Tibial nerve (tissue), 4 donors: ENCODE measurements at regions not wholly inside any gene's neighbourhood (a gene's known extent, or its start where the extent isn't known, plus 50 kb on each side); places are given as distances from the start of the nearest gene placed in this dataset.

Experiments
- DNase-seq, 2 donors: peaks; one replicate each; pipeline ENCODE4 v3.0.0-alpha.2; 2019; ENCODE audit warnings: low spot score in 2 of 2
- H3K27ac ChIP-seq, 4 donors: fragments of 200-600 bp; sonication (generic) in 3 of 4; one replicate each; pipeline ENCODE4 v1.5.1; 2017 to 2019; ENCODE audit warnings: mild to moderate bottlenecking in 1 of 4
- H3K27me3 ChIP-seq, 2 donors: fragments of 200-600 bp; sonication (generic) in 1 of 2; one replicate each; pipeline versions ENCODE4 v1.5.1 to v1.6.0; 2017 to 2019
- H3K36me3 ChIP-seq, 3 donors: fragments of 200-600 bp; sonication (generic); one replicate each; pipeline ENCODE4 v1.5.1; 2018 to 2019
- H3K4me1 ChIP-seq, 4 donors: fragments of 200-600 bp; sonication (generic) in 3 of 4; one replicate each; pipeline ENCODE4 v1.5.1; 2017 to 2019
- H3K4me3 ChIP-seq, 4 donors: fragments of 200-600 bp; sonication (generic) in 3 of 4; one replicate each; pipeline ENCODE4 v1.5.1; 2017 to 2019; ENCODE audit warnings: mild to moderate bottlenecking in 1 of 4, moderate library complexity in 1 of 4
- H3K9me3 ChIP-seq, 4 donors: fragments of 200-600 bp; sonication (generic) in 3 of 4; one replicate each; pipeline ENCODE4 v1.5.1; 2017 to 2019
- CTCF ChIP-seq, 5 experiments: fragments of 200-600 bp in 3 of 5; fragments of 450-650 bp in 2 of 5; sonication (generic) in 3 of 5; IDR thresholded peaks; one replicate each; pipeline ENCODE4 v1.5.1; 2016 to 2019; ENCODE audit warnings: antibody characterized with exemption in 5 of 5, mild to moderate bottlenecking in 3 of 5, moderate library complexity in 2 of 5
- EP300 ChIP-seq, 2 donors: sonication (generic); formaldehyde crosslinking; IDR thresholded peaks; one replicate each; pipeline ENCODE4 v1.6.1; 2017; ENCODE audit warnings: antibody characterized with exemption in 2 of 2, mild to moderate bottlenecking in 1 of 2
- POLR2A ChIP-seq, 2 donors: fragments of 450-650 bp; IDR thresholded peaks; one replicate each; pipeline ENCODE4 v1.6.1; 2017; ENCODE audit warnings: antibody characterized with exemption in 2 of 2, mild to moderate bottlenecking in 2 of 2, moderate library complexity in 2 of 2
- WGBS, 2 donors: methylation state at CpG; one replicate each; pipeline ENCODE4 v1.1.5; 2018; 5-methylcytosine and 5-hydroxymethylcytosine counted together

GRCh38 chr12:125919856-125920470, 854.7 kb downstream of the AACS start:
- Histone ChIP-seq H3K27me3 (no peaks in the 10 kb centered on the region), H3K27ac (no peak overlapping the region), H3K36me3 (no peaks in the 10 kb centered on the region), H3K4me1 (no peaks in the 10 kb centered on the region), H3K9me3 (no peaks in the 10 kb centered on the region), H3K4me3 (no peak overlapping the region)
- DNase-seq, result no peak
- 57 to 73% methylated on average over 12 of the region's 12 CpGs for WGBS, 2 donors
- TF ChIP-seq CTCF (IDR thresholded peaks at IDR 0.05) (no peak), EP300 (IDR thresholded peaks at IDR 0.05) (no peak), POLR2A (IDR thresholded peaks at IDR 0.05) (no peak)

- TF ChIP-seq EP300 (IDR thresholded peaks at IDR 0.05) (no peak), CTCF (IDR thresholded peaks at IDR 0.05) (no peak), POLR2A (IDR thresholded peaks at IDR 0.05) (no peak)
- Histone ChIP-seq H3K27ac (no peak overlapping the region), H3K4me3 (no peak overlapping the region), H3K27me3 (no peaks in the 10 kb centered on the region), H3K36me3 (no peaks in the 10 kb centered on the region), H3K4me1 (no peaks in the 10 kb centered on the region), H3K9me3 (no peaks in the 10 kb centered on the region)
- DNase-seq, result no peak
- WGBS, 2 donors, result 53 to 57% methylated on average over 5 of the region's 5 CpGs
Measured at GRCh38 chr12:125922330-125922729, 857.1 kb downstream of the AACS start.

- 80 to 92% methylated on average over 1 of the region's 1 CpG for WGBS, 2 donors
- H3K36me3 ChIP-seq, result no peaks in the 10 kb centered on the region
- H3K4me3 ChIP-seq, result no peak overlapping the region
- no peaks in the 10 kb centered on the region for H3K27me3 ChIP-seq
- TF ChIP-seq CTCF (IDR thresholded peaks at IDR 0.05), result no peak
- no peak for TF ChIP-seq POLR2A (IDR thresholded peaks at IDR 0.05)
- no peak for TF ChIP-seq EP300 (IDR thresholded peaks at IDR 0.05)
- H3K27ac ChIP-seq, result no peak overlapping the region
- H3K4me1 ChIP-seq, result no peaks in the 10 kb centered on the region
- peaks cover 0 to 3% (median 0%) of the 10 kb centered on the region in 4 donors for H3K9me3 ChIP-seq
- DNase-seq, result no peak
Measured at GRCh38 chr12:125936502-125936901, 871.3 kb downstream of the AACS start.

- no peak overlapping the region for H3K27ac ChIP-seq
- no peaks in the 10 kb centered on the region for H3K9me3 ChIP-seq
- H3K27me3 ChIP-seq, result no peaks in the 10 kb centered on the region
- H3K4me3 ChIP-seq, result no peak overlapping the region
- no peak for TF ChIP-seq CTCF (IDR thresholded peaks at IDR 0.05)
- TF ChIP-seq EP300 (IDR thresholded peaks at IDR 0.05), result no peak
- no peak for TF ChIP-seq POLR2A (IDR thresholded peaks at IDR 0.05)
- DNase-seq, result no peak
- WGBS, 2 donors, result 80 to 89% methylated on average over 2 of the region's 2 CpGs
- no peaks in the 10 kb centered on the region for H3K36me3 ChIP-seq
- no peaks in the 10 kb centered on the region for H3K4me1 ChIP-seq
Measured at GRCh38 chr12:125944446-125944845, 879.2 kb downstream of the AACS start.

- TF ChIP-seq POLR2A (IDR thresholded peaks at IDR 0.05), result no peak
- no peak for TF ChIP-seq EP300 (IDR thresholded peaks at IDR 0.05)
- no peak for TF ChIP-seq CTCF (IDR thresholded peaks at IDR 0.05)
- H3K27ac ChIP-seq, result no peak overlapping the region
- no peaks in the 10 kb centered on the region for H3K4me1 ChIP-seq
- 87 to 88% methylated on average over 7 of the region's 7 CpGs for WGBS, 2 donors
- H3K36me3 ChIP-seq, result no peaks in the 10 kb centered on the region
- H3K9me3 ChIP-seq, result no peaks in the 10 kb centered on the region
- no peak for DNase-seq
- H3K27me3 ChIP-seq, result no peaks in the 10 kb centered on the region
- no peak overlapping the region for H3K4me3 ChIP-seq
Measured at GRCh38 chr12:125949471-125949870, 884.2 kb downstream of the AACS start.
